Retinal pigment epithelial cell (primary cell): ENCODE measurements at regions not wholly inside any gene's neighbourhood (a gene's known extent, or its start where the extent isn't known, plus 50 kb on each side); places are given as distances from the start of the nearest gene placed in this dataset.
"Not testable (repeated sequence)": the region's sequence is repeated elsewhere in the genome, so short reads cannot be mapped to it uniquely, and the experiment has no call there.

Experiments
- DNase-seq: peaks from one replicate; pipeline ENCODE4 v3.0.0-alpha.2; 2010; ENCODE audit warnings: low read depth
- H3K4me3 ChIP-seq: 2 replicates; pipeline ENCODE4 v1.5.1; 2011; ENCODE audit warnings: mild to moderate bottlenecking, low read length, control low read depth, moderate library complexity
- TF ChIP-seq, protein P1 (sequence below): conservative IDR thresholded peaks from 2 replicates; pipeline ENCODE4 v1.5.1; 2011; ENCODE audit warnings: low read depth, low read length, control low read depth, inconsistent platforms

DNA sequence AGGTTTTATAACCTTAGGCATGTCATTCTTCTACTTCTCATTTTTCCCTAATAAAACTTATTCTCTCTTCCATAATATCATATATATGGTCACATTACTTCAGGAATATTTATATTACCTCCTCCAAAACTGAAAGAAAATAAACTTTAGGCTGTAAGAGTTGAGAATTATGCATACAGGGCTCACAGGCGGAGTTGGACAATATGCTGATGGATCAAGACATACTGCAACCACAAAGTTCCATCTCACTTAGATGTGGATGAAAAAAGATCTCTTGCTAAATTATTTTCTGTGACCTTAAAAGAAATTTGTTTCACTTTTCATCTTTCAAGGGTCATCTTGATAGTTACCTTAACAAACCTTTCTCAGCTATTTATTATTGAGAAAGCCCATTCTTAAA lies 152.6 kb upstream of the PDE4B start:
- no peak for DNase-seq
- TF ChIP-seq, protein P1, sequence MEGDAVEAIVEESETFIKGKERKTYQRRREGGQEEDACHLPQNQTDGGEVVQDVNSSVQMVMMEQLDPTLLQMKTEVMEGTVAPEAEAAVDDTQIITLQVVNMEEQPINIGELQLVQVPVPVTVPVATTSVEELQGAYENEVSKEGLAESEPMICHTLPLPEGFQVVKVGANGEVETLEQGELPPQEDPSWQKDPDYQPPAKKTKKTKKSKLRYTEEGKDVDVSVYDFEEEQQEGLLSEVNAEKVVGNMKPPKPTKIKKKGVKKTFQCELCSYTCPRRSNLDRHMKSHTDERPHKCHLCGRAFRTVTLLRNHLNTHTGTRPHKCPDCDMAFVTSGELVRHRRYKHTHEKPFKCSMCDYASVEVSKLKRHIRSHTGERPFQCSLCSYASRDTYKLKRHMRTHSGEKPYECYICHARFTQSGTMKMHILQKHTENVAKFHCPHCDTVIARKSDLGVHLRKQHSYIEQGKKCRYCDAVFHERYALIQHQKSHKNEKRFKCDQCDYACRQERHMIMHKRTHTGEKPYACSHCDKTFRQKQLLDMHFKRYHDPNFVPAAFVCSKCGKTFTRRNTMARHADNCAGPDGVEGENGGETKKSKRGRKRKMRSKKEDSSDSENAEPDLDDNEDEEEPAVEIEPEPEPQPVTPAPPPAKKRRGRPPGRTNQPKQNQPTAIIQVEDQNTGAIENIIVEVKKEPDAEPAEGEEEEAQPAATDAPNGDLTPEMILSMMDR: no peak

DNA sequence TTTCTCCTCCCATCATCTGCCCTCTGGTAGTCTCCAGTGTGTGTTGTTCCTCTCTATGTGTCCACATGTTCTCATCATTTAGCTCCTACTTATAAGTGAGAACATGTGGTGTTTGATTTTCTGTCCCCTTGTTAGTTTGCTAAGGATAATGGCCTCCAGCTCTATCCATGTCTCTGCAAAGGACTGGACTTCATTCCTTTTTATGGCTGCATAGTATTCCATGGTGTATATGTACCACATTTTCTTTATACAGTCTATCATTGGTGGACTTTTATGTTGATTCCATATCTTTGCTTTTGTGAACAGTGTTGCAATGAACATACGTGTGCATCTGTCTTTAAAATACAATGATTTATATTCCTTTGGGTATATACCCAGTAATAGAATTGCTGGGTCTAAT lies 143.5 kb upstream of the PDE4B start:
- not testable (repeated sequence) for H3K4me3 ChIP-seq, DNase-seq

More for the DNA sequence above, 152.6 kb upstream of the PDE4B start:
- H3K4me3 ChIP-seq: no peak overlapping the region

DNA sequence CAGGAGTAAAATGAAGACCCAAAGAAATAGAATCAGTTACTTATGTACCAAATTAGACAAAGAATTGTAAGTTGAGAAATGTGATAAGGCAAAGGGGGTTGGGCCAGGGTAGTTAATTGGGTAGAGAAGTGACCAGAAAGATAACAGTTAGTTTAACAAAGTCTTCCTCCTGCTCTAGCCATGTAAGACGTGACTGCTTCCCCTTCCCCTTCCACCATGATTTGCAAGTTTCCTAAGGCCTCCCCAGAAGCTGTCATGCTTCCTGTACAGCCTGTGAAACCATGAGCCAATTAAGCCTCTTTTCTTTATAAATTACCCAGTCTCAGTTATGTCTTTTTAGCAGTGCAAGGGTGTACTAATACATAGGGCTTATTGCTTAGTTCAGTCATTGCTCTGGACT lies 142.0 kb upstream of the PDE4B start:
- TF ChIP-seq, protein P1: no peak
- no peak overlapping the region for H3K4me3 ChIP-seq
- DNase-seq: no peak

DNA sequence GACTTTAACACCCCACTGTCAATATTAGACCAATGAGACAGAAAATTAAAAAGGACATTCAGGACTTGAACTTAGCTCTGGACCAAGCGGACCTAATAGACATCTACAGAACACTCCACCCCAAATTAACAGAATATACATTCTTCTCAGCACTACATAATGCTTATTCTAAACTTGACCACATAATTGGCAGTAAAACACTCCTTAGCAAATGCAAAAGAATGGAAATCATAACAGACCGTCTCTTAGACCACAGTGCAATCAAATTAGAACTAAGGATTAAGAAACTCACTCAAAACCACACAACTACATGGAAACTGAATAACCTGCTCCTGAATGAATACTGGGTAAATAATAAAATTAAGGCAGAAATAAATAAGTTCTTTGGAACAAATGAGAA lies 138.2 kb upstream of the PDE4B start:
- not testable (repeated sequence) for H3K4me3 ChIP-seq, DNase-seq

DNA sequence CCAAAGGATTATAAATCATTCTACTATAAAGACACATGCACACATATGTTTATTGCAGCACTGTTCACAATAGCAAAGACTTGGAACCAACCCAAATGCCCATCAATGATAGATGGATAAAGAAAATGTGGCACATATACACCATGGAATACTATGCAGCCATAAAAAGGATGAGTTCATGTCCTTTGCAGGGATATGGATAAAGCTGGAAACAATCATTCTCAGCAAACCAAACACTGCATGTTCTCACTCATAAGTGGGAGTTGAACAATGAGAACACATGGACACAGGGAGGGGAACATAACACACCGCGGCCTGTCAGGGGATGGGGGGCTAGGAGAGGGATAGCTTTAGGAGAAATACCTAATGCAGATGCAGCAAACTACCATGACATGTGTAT lies 135.1 kb upstream of the PDE4B start:
- not testable (repeated sequence) for H3K4me3 ChIP-seq, DNase-seq

DNA sequence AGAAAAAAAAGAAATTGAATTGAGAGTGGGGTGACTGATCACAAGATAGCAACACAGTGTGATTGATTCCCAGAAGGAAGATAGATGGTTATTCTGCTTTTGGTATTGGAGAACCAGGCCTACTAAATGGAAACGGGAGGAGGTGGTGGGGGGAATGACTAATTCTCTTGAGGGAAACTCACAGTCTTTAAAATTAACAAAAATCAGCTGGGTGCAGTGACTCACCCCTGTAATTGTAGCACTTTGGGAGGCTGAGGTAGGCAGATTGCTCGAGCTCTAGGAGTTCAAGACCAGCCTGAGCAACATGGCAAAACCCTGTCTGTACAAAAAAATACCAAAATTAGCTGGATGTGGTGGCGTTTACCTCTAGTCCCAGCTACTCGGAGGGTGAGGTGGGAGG lies 134.6 kb upstream of the PDE4B start:
- H3K4me3 ChIP-seq: no peak overlapping the region
- TF ChIP-seq, protein P1: no peak
- DNase-seq: no peak

DNA sequence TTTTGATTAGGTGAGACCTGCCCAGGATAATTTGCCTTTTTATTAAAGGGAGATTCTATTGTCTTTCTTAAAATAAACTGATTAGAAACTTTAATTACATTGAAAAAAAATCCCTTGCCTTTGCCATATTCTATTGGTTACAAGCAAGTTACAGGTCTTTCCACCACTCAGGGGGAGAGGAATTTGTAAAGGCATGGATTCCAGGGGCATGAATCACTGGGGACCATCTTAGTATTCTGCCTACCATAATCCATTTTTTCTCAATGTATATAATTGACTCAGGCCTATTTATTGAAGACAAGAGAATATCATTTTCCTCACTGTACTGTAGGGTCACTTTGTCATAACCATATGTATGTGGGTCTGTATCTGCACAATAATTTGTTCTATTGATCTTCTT lies 124.3 kb upstream of the PDE4B start:
- TF ChIP-seq, protein P1: no peak
- H3K4me3 ChIP-seq: no peak overlapping the region
- DNase-seq: peak; percentile 51

DNA sequence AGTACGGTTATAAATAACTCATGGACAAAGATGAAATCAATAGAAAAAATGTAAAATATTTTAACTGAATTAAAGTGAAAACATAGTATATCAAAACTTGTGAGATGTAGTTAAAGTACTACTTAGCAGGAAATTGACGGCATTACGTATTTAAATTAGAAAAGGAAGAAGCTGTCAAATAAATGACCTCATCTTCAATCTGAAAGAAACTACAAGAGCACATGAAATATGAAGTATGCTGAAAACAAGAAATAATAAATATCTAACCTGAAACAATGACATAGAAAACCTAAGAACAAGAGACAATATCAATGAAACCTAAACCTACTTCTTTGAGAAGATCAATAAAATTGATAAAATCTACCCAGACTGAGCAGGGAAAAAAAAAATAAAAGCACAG lies 122.2 kb upstream of the PDE4B start:
- no peak overlapping the region for H3K4me3 ChIP-seq
- no peak for DNase-seq
- TF ChIP-seq, protein P1: no peak

DNA sequence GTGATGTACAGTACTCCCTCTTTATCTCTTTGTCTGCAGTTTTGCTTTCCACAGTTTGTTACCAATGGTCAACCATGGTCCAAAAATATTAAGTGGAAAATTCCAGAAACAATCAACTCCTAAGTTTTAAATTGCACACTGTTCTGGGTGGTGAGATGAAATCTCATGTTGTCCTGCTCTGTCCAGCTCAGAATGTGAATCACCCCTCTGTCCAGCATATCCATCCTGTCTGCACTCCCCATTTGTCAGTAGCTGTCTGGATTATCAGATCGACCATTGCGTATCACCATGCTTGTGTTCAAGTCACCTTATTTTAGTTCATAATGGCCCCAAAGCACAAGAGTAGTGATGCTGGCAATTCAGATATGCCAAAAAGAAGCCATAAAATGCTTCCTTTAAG lies 118.2 kb upstream of the PDE4B start:
- no peak for DNase-seq
- no peak overlapping the region for H3K4me3 ChIP-seq
- TF ChIP-seq, protein P1: no peak
